NCI-H82 treated with DMSO at 0.1 percent for 48 hours (cell line): ENCODE measurements at regions not wholly inside any gene's neighbourhood (a gene's known extent, or its start where the extent isn't known, plus 50 kb on each side); places are given as distances from the start of the nearest gene placed in this dataset.

Experiments
- DNase-seq: peaks from one replicate; lab custom pipeline; 2025; ENCODE audit not compliant: unreplicated experiment; lab: John Stamatoyannopoulos, UW

DNA sequence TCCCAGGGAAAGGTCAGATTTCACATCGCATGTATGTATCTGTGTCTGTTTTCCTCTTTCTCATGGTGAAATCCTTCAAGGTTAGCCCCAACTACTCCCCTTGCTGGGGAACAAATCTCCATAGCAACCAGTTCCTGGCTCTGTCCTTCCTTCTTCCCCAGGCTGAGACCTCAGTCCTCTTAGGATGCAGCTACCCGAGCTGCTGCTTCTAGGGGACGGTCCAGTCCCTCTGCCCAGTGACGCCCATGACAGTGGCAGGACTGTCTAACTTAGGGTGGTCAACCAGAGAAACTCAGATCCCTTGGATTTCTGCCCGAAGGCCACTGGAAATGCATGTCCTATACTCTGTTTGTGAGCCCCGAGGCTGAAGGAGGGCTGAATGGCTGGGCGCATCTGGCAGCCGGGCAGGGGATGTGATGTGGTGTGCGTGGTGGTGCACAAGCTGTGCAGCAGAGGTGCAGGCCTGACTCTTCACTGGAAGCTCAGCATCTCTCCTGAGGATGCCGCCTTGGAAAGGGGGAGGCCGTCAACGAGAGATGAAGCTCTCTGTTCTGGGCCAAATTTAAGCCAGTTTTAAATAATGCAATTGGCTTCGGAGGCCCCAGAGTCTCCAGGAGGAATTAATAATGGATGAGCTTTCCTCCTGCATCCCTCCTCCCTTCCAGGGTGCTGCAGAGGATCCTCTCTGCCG is 118.7 kb upstream of the B3GAT1 start:
- DNase-seq = no peak

DNA sequence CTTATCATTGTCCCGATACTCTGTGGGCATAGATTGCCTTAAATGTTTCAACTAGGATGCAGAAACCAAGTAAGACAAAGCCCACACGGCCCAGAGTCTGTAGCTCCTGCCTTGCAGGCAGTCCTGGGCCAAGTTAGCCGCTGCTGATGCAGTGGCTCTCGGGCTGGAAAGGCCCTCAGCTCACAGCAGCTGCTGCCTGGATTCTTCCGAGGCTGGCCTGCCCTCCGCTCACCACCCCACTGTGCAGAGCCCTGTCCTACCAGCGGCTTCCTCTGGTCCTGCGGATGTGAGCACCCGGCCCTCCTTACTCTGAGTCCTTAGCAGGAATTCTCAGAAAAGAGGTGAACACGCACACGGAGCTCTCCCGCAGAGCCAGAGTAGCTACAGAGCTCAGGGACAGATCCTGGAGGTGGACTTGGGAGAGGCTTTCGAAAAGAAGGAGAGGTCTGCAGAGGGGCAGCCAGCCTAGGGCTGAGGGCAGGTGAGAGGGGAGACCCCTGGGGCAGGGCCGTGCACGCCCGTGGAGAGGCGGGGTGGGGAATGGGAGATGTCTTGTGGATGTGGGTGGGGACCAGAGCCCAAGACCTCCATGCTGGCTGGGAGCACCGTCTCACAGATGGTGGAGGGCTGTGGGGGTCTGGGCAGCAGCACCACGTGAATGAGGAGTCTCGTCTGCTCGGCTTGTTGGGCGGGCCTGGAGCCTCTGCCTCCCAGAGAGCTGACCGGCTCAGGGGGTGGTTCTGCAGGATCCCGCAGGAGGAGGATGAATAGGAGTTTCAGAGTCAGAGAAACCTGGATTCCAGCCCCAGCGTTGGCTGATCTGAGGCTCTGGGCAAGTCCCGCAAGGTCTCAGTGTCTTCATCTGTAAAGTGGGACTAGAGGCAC is 117.4 kb upstream of the B3GAT1 start:
- DNase-seq = no peak

- no peak for DNase-seq
Observed at GRCh38 chr11:134528453-134528852, 116.4 kb upstream of the B3GAT1 start.

GRCh38 chr11:134527382-134528243 is 115.6 kb upstream of the B3GAT1 start:
- DNase-seq = no peak

- no peak for DNase-seq
Observed at GRCh38 chr11:134524896-134525845, 113.1 kb upstream of the B3GAT1 start.

GRCh38 chr11:134524201-134524600 is 112.2 kb upstream of the B3GAT1 start:
- no peak for DNase-seq

DNA sequence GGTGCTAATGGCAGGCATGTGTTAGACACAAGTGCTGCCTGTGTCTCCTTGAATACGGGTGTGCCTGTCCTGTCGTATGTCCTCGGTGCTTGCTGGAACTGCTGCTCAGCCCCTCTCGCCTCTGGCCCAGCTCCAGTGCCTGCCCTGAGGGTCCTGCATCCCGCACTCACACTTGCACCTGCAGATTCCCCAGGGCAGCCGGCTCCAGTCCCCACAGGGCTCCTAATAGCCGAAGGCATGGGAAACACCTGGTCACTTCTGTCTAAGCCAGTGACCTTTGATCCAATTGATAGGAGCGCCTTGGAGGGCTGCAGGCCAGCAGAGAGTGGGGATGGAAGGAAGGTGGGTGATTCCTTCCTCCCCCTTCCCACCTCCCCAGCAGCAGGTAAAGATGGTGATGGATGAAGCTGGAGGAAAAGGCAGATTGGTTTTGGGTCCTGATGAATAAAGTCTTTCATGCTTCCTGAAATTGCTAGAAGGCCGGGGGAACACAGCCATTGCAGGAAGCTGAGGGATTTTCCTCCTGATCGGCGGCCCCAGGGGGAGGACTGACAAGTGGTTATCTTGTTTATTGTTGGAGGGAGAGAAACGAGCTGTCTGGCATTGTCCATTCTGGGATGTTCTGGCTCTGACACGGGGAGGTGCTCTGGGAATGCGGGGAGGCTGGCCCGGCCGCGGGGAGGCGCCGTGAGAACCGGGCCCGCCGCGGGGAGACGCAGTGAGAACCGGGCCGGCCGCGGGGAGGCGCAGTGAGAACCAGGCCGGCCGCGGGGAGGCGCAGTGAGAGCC is 110.9 kb upstream of the B3GAT1 start:
- DNase-seq = no peak

GRCh38 chr11:134521452-134522289 is 109.6 kb upstream of the B3GAT1 start:
- DNase-seq = no peak

GRCh38 chr11:134521001-134521400 is 109.0 kb upstream of the B3GAT1 start:
- no peak for DNase-seq

- no peak for DNase-seq
Observed at GRCh38 chr11:134519788-134520187, 107.7 kb upstream of the B3GAT1 start.

DNA sequence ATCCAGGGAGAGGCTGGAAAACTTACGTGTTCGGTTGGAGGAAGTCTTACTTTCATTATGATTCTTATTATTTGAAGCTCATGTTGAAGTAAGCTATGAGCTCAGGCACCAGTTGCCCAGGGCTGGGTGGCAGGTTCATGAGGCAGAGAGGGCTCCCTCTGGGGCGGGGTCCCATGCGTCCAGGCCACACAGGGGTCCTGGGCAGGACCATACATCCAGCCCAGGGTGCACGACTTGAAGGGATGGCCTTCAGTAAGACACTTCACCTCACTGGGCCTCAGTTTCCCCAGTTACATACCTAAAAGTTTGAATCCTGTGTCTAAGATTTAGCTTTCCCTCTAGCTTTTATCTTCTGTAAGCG is 107.3 kb upstream of the B3GAT1 start:
- DNase-seq = no peak

DNA sequence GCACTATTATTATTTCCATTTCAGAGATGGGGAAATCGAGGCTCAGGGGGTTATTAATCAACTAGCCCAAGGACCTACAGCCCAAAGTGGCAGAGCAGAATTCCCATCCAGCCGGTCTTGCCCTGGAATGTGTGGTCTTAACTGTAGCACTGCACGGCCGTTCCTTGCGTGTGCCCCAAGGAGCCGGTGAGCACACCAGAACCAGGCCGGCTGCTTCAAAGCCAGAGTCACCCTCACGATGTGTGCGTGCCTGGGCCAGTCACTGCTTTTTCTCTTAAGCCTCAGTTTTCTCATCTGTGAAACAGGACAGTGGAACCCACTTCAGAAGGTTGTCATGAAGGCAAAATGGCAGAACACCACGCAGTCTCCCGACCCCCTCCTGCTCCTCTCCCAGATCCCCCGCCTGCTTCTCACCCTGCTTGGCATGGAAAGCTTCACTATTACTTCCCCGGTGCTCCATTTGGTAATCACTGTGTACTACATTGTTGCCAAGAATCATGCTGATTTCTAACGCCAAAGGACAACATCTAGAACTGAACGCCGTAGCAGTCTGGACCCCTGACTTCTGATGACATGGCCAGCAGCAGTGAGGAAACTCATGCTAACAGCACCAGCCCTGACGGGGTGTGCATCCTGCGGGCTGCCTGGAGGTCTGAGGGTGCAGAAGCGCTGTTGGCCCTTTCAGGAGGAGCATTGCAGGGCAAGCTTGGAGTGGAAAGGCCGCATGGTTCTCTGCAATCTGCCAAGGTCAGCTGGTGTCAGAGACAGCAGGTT is 106.8 kb upstream of the B3GAT1 start:
- no peak for DNase-seq

DNA sequence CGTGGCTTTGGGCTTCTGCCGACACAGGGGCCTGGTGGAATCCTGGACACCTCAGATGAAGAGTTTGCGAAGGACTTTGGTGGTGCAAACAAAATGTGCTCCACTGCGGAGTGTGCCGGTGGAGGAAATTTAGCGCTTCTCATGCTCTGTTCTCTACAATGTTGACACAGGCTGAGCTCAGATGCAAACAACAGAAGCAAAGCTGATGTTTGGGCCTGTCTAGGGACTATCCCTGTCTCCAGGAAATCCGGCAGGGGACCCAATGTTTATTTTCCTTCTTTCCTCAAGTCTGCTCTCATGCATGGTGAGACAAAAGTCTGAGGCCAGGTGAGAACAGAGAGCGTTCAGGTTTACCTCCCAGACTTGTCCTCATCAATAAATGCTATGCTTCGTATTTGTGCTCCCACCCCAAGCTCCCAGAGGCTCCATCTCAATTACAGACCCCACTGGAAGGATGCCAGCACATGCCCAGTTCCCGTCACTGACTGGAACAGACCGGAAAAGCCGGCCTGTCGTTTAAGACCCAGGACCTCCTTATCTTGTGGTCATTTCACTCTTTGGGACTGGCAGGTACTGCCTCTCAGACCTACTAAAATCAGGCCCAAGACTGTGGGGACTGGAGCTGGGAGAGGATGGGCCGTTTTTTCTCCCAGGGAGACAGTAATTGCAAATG is 105.7 kb upstream of the B3GAT1 start:
- no peak for DNase-seq

- DNase-seq = no peak
Observed at GRCh38 chr11:134517115-134517514, 105.1 kb upstream of the B3GAT1 start.

GRCh38 chr11:134516529-134516928 is 104.5 kb upstream of the B3GAT1 start:
- DNase-seq = peak; percentile 1

DNA sequence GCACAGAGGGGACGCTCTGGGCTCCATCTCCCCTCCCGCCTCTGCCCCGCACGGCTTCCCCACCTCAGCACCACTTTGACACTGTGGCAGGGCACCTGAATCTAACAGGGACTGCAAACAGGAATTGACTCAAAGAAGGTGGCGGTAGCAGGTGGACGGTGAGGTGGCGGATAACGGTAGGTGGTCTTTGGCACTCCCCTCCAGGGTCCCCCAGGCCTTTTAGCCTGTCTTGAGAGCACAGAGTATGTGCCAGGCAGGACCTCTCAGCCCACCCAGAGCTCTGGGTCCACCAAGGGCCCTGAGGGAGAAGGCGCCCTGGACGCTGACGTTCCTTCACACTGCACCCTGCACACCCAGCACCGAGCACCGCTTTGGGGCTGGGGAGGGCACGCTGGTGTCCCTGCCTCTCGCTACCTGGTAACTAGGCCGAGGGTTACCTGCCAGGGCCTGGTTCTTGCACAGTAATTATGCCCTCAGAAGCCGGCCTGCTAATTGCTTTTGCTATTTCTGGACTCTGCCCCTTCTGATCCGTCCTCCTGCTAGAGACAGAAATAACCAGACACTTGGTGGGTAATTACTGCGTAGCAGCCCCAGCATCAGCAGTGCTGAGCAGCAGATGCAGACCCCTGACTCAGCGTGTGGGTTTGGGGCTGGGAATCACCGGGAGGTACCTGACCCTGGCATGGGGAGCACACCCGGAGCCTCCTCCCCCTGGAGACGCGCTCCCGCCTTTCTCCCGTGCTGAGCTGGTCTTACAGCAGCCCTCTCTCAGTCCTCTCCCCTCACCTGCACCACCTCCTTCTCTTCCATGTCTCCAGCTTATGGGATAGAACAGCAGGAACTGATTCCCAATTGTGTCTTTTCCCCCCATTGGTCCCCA is 103.3 kb upstream of the B3GAT1 start:
- no peak for DNase-seq
